ENCODE measurements at regions not wholly inside any gene's neighbourhood (a gene's known extent, or its start where the extent isn't known, plus 50 kb on each side); places are given as distances from the start of the nearest gene placed in this dataset.

GRCh38 chr21:32915099-32915498 lies 110.6 kb upstream of the OLIG2 start:
- no peak for DNase-seq (ENCODE audit: low read depth, low spot score)
- no peak for TF ChIP-seq CTCF (IDR thresholded peaks at IDR 0.05; ENCODE audit: low read depth, low read length)
- no peak overlapping the region for H3K4me3 ChIP-seq (ENCODE audit: low read depth, low read length)
- in situ Hi-C loops (cut with HindIII; ENCODE audit: low sequenced_read_pairs), result no loop called here

DNA sequence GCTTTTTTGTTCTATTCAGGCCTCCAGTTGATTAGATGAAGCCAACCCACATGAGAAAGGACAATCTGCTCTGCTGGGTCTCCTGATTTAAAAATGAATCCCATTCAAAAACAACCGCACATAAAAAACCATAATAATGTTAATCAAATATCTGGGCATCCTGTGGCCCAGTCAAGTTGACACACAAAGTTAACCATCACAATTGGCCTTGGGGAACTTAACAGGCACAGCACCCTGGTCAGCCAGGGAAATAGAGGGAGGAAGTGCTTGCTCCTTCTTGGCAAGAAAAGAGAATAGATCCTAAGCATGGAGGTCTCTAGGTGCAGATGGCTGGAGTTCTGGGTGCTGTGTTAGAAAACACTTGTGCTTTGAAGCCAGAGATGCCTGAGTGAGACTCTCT lies 109.6 kb upstream of the OLIG2 start:
- no peak for TF ChIP-seq CTCF (IDR thresholded peaks at IDR 0.05; ENCODE audit: low read depth, low read length)
- DNase-seq (ENCODE audit: low read depth, low spot score), result no peak
- H3K4me3 ChIP-seq (ENCODE audit: low read depth, low read length), result no peak overlapping the region
- in situ Hi-C loops (cut with HindIII; ENCODE audit: low sequenced_read_pairs), result no loop called here

DNA sequence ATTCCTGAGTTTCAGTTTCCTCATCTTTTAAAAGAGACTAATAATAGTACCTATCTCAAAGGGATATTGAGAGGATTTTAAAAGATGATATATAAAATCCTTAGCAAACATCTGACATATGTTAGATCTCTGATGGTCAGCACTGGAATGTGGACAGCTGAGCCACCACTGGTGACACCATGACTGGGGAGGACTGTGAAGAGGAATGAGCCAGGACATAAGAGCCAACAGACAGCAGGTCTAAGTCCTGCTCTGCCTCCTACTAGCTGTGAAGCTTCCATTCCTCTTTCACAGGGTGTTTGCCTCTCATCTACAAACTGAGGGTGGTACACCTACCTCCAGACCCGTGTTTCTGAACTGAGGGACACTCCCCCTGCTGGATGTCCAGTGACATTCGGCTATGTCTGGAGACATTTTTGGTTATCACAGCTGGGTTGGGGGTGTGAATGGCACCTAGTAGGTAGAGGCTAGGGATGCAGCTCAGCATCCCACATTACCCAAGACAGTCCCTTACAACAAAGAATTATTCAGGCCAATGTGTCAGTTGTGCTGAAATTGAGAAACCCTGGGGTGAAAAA lies 109.1 kb upstream of the OLIG2 start:
- TF ChIP-seq CTCF (IDR thresholded peaks at IDR 0.05; ENCODE audit: low read depth, low read length), result peak; percentile 29
- no peak for DNase-seq (ENCODE audit: low read depth, low spot score)
- in situ Hi-C loops (cut with HindIII; ENCODE audit: low sequenced_read_pairs), result no loop called here
- H3K4me3 ChIP-seq (ENCODE audit: low read depth, low read length), result no peak overlapping the region

- in situ Hi-C loops (cut with HindIII; ENCODE audit: low sequenced_read_pairs), result no loop called here
These were observed 108.2 kb upstream of the OLIG2 start for GRCh38 chr21:32917362-32918135.

GRCh38 chr21:32918478-32919120 lies 107.1 kb upstream of the OLIG2 start:
- H3K4me3 ChIP-seq (ENCODE audit: low read depth, low read length), result no peak overlapping the region
- no peak for DNase-seq (ENCODE audit: low read depth, low spot score)
- no peak for TF ChIP-seq CTCF (IDR thresholded peaks at IDR 0.05; ENCODE audit: low read depth, low read length)
- in situ Hi-C loops (cut with HindIII; ENCODE audit: low sequenced_read_pairs), result no loop called here

More at GRCh38 chr21:32917362-32918135, 108.2 kb upstream of the OLIG2 start:
- DNase-seq (ENCODE audit: low read depth, low spot score), result peak; percentile 9
- H3K4me3 ChIP-seq (ENCODE audit: low read depth, low read length), result no peak overlapping the region
- TF ChIP-seq CTCF (IDR thresholded peaks at IDR 0.05; ENCODE audit: low read depth, low read length), result no peak

- H3K4me3 ChIP-seq (ENCODE audit: low read depth, low read length), result no peak overlapping the region
- TF ChIP-seq CTCF (IDR thresholded peaks at IDR 0.05; ENCODE audit: low read depth, low read length), result no peak
- DNase-seq (ENCODE audit: low read depth, low spot score), result no peak
- in situ Hi-C loops (cut with HindIII; ENCODE audit: low sequenced_read_pairs), result no loop called here
These were observed 105.3 kb upstream of the OLIG2 start for GRCh38 chr21:32920474-32920873.
